ENCODE measurements at regions not wholly inside any gene's neighbourhood (a gene's known extent, or its start where the extent isn't known, plus 50 kb on each side); places are given as distances from the start of the nearest gene placed in this dataset.

GRCh38 chr7:51471981-51472296 is 155.3 kb upstream of the COBL start:
- peak overlapping the region in 1 of 2 donors; percentile 19 for H3K4me3 ChIP-seq
- WGBS, 2 donors, result 16 to 28% methylated on average over 11 of the region's 11 CpGs
- intact Hi-C loops (cut with DNase I; ENCODE audit: low total_unique reads), result no loop called here

GRCh38 chr7:51471210-51471980 is 154.8 kb upstream of the COBL start:
- Histone ChIP-seq H3K36me3 (ENCODE audit: low read depth, missing control alignments) (no peaks in the 10 kb centered on the region), H3K27me3 (no peaks in the 10 kb centered on the region), H3K4me3 (peak overlapping the region in 1 of 2 donors; percentile 19), H3K4me1 (peaks cover 6% of the 10 kb centered on the region), H3K9me3 (no peaks in the 10 kb centered on the region), H3K27ac (no peak overlapping the region)
- TF ChIP-seq POLR2A (IDR thresholded peaks at IDR 0.05), result no peak
- 11 to 21% methylated on average over 25 to 33 of the region's 33 CpGs for WGBS, 2 donors
- no peak for DNase-seq
- intact Hi-C loops (cut with DNase I; ENCODE audit: low total_unique reads), result no loop called here

More at GRCh38 chr7:51471981-51472296, 155.3 kb upstream of the COBL start:
- no peaks in the 10 kb centered on the region for H3K9me3 ChIP-seq
- H3K27ac ChIP-seq, result no peak overlapping the region
- TF ChIP-seq CTCF (IDR thresholded peaks at IDR 0.05) (no peak), POLR2A (IDR thresholded peaks at IDR 0.05) (no peak)
- DNase-seq, result no peak
- H3K27me3 ChIP-seq, result no peaks in the 10 kb centered on the region
- H3K36me3 ChIP-seq (ENCODE audit: low read depth, missing control alignments), result no peaks in the 10 kb centered on the region
- H3K4me1 ChIP-seq, result peaks cover 6% of the 10 kb centered on the region

DNA sequence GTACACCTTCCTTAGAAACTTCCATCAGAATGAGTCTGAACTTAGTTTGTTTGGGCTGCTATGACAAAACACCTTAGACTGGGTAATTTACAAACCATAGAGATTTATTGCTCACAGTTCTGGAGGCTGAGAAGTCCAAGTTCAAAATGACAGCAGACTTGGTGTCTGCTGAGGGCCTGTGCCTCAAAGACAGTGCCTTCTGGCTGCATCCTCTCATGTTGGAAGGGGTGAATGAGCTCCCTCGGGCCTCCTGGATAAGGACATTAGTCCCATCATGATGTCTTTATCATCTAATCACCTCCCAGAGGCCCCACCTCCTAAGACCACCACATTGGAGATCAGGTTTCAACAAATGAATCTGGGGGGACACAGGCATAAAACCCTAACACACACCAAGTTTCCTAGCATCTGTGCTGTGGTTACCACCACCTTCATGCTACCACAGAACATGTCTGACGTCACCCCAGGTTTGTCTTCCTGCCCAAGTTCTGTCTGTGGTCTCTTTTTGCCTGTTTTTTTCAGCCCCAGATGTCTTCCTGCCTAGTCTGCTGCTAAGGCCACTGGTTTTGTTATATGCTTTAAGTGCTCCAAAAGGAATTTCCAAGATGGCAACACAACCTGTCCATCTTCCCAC is 150.9 kb upstream of the COBL start:
- H3K36me3 ChIP-seq (ENCODE audit: low read depth, missing control alignments), result no peaks in the 10 kb centered on the region
- H3K27ac ChIP-seq, result no peak overlapping the region
- no peaks in the 10 kb centered on the region for H3K9me3 ChIP-seq
- WGBS, 2 donors, result 69 to 73% methylated on average over 2 of the region's 2 CpGs
- no peak overlapping the region for H3K4me3 ChIP-seq
- no peak for TF ChIP-seq POLR2A (IDR thresholded peaks at IDR 0.05)
- no peak for TF ChIP-seq CTCF (IDR thresholded peaks at IDR 0.05)
- no peak for DNase-seq
- H3K4me1 ChIP-seq, result peaks cover 6% of the 10 kb centered on the region
- intact Hi-C loops (cut with DNase I; ENCODE audit: low total_unique reads), result no loop called here
- no peaks in the 10 kb centered on the region for H3K27me3 ChIP-seq

GRCh38 chr7:51459809-51460208 is 143.2 kb upstream of the COBL start:
- H3K4me1 ChIP-seq, result peaks cover 3% of the 10 kb centered on the region
- intact Hi-C loops (cut with DNase I; ENCODE audit: low total_unique reads), result no loop called here
- H3K27ac ChIP-seq, result no peak overlapping the region
- no peak overlapping the region for H3K4me3 ChIP-seq
- TF ChIP-seq CTCF (IDR thresholded peaks at IDR 0.05), result no peak
- no peak for TF ChIP-seq POLR2A (IDR thresholded peaks at IDR 0.05)
- H3K9me3 ChIP-seq, result no peaks in the 10 kb centered on the region
- DNase-seq, result no peak
- WGBS, 2 donors, result 81 to 87% methylated on average over 4 of the region's 4 CpGs
- no peaks in the 10 kb centered on the region for H3K27me3 ChIP-seq
- H3K36me3 ChIP-seq (ENCODE audit: low read depth, missing control alignments), result no peaks in the 10 kb centered on the region

DNA sequence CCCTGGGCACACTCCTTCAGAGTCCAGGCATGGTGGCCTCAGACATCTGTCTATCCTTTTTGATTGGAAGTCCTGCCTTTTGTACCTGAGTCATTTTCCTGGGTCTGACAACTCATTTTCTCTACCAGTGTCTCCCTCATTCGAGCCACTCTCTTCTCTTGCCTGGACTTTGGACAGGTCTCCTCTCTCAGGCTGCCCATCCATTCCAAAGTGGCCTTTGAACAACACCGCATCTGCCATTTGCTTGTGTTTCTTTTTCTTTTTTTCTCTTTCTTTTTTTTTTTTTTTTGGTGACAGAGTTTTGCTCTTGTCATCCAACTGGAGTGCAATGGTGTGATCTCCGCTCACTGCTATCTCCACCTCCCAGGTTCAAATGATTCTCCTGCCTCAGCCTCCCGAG is 142.1 kb upstream of the COBL start:
- no peaks in the 10 kb centered on the region for H3K9me3 ChIP-seq
- no peaks in the 10 kb centered on the region for H3K27me3 ChIP-seq
- H3K4me1 ChIP-seq, result peaks cover 3% of the 10 kb centered on the region
- intact Hi-C loops (cut with DNase I; ENCODE audit: low total_unique reads), result no loop called here
- H3K27ac ChIP-seq, result no peak overlapping the region
- no peaks in the 10 kb centered on the region for H3K36me3 ChIP-seq (ENCODE audit: low read depth, missing control alignments)
- 85 to 92% methylated on average over 4 of the region's 4 CpGs for WGBS, 2 donors
- no peak overlapping the region for H3K4me3 ChIP-seq
- TF ChIP-seq POLR2A (IDR thresholded peaks at IDR 0.05) (no peak), CTCF (IDR thresholded peaks at IDR 0.05) (no peak)
- no peak for DNase-seq

All from testis (tissue), 2 donors.